ENCODE measurements at regions not wholly inside any gene's neighbourhood (a gene's known extent, or its start where the extent isn't known, plus 50 kb on each side); places are given as distances from the start of the nearest gene placed in this dataset.

DNA sequence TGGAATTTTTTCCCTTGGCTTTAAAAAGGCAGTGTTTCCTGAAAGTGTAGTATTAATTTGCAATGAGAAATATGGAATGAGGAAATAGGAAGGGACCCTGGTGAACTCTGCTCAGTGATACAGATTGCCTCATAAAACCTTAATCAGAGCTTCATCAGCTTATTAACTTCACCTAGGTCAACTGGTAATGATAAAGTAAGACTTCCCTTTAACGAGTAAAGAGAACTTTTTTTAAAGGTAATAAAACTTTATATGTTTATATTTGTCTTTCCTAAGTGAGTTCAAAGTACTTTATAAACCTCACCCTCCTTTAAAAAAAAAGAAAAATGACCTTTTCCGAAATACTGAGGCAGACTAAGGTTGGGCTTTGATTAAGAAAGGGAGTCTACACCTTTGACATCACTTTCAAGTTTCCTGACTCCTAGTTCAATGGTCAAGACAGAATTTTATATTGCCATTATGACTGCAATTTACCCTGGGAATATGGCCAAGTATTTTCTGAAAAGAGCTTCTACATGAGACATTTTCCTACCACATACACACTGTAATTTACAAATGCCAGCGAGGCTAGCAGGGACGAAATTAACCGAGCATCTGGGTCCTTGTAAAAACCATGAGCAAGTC, 706.3 kb upstream of the TENM3 start:
- no peaks in the 10 kb centered on the region for H3K36me3 ChIP-seq (ENCODE audit: insufficient read depth, low read length)
- no peak for TF ChIP-seq CTCF (IDR thresholded peaks at IDR 0.05; ENCODE audit: borderline replicate concordance, extremely low read depth, low read length, poor library complexity, severe bottlenecking)
- TF ChIP-seq EZH2 (IDR thresholded peaks at IDR 0.05; ENCODE audit: borderline replicate concordance, low read depth, low read length, severe bottlenecking) = no peak
- no peak overlapping the region for H3K9ac ChIP-seq (ENCODE audit: low read depth, low read length)
- H3K27me3 ChIP-seq (ENCODE audit: insufficient read depth, low read length, poor library complexity) = no peaks in the 10 kb centered on the region
- no peak overlapping the region for H3K4me3 ChIP-seq (ENCODE audit: low read depth in 1 of 2, low read length in 2 of 2)
- no peaks in the 10 kb centered on the region for H3K9me3 ChIP-seq (ENCODE audit: insufficient read depth, low read length, severe bottlenecking)
- no peaks in the 10 kb centered on the region for H3K4me1 ChIP-seq (ENCODE audit: insufficient read depth, low read length)
- no peaks in the 10 kb centered on the region for H4K20me1 ChIP-seq (ENCODE audit: insufficient read depth, low read length)
- no peak overlapping the region for H3K27ac ChIP-seq (ENCODE audit: low read length)
- H2AFZ ChIP-seq (ENCODE audit: low read depth, low read length) = no peak overlapping the region
- no peak overlapping the region for H3K4me2 ChIP-seq (ENCODE audit: insufficient read depth, low read length)
- H3K79me2 ChIP-seq (ENCODE audit: insufficient read depth, low read length) = no peaks in the 10 kb centered on the region
- ATAC-seq (ENCODE audit: insufficient read depth, low read depth) (no peak), DNase-seq (no peak)

DNA sequence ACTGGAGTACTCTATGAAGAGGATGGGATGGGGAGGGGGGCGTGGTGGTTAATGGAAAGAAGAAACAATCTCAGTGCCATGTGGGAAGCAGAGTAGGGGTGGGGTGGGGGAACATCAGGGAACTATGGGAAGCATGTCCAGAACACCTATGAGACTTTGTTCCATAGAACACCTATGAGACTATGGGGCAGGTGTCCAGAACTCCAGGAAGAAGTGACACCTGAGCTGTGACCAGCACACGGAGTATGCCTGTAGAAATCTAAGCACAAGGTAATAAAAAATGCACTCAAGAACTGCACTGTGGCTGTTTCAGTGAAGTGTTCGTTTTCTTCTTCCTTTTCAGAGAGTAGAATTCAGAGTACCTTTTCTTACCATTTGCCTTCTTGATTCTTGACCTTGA, 704.8 kb upstream of the TENM3 start:
- H4K20me1 ChIP-seq (ENCODE audit: insufficient read depth, low read length) = no peaks in the 10 kb centered on the region
- no peaks in the 10 kb centered on the region for H3K79me2 ChIP-seq (ENCODE audit: insufficient read depth, low read length)
- no peak overlapping the region for H3K9ac ChIP-seq (ENCODE audit: low read depth, low read length)
- ATAC-seq (ENCODE audit: insufficient read depth, low read depth) (no peak), DNase-seq (no peak)
- no peak overlapping the region for H3K27ac ChIP-seq (ENCODE audit: low read length)
- no peaks in the 10 kb centered on the region for H3K4me1 ChIP-seq (ENCODE audit: insufficient read depth, low read length)
- no peak overlapping the region for H3K4me3 ChIP-seq (ENCODE audit: low read depth in 1 of 2, low read length in 2 of 2)
- no peaks in the 10 kb centered on the region for H3K36me3 ChIP-seq (ENCODE audit: insufficient read depth, low read length)
- H3K4me2 ChIP-seq (ENCODE audit: insufficient read depth, low read length) = no peak overlapping the region
- H3K27me3 ChIP-seq (ENCODE audit: insufficient read depth, low read length, poor library complexity) = no peaks in the 10 kb centered on the region
- no peaks in the 10 kb centered on the region for H3K9me3 ChIP-seq (ENCODE audit: insufficient read depth, low read length, severe bottlenecking)
- no peak for TF ChIP-seq EZH2 (IDR thresholded peaks at IDR 0.05; ENCODE audit: borderline replicate concordance, low read depth, low read length, severe bottlenecking)
- no peak for TF ChIP-seq CTCF (IDR thresholded peaks at IDR 0.05; ENCODE audit: borderline replicate concordance, extremely low read depth, low read length, poor library complexity, severe bottlenecking)
- H2AFZ ChIP-seq (ENCODE audit: low read depth, low read length) = no peak overlapping the region

DNA sequence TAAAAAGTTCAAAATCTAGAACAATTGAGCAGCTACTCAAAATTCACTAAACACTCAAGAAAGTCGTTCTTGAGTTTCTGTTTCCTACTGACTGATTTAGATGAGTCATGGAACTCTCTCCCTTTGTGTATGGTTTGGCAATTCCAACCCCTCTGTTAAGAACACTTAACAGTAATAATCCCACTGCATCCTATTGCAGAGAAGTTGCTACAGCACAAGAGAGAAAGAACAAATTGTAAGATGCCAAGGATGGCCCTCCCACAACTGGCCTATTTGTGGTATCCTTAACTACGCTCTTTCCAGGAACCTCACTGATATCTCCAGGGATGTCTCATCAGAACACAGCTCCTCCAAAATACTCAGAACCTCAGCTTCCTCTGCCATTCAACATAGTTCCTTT, 701.8 kb upstream of the TENM3 start:
- no peaks in the 10 kb centered on the region for H3K79me2 ChIP-seq (ENCODE audit: insufficient read depth, low read length)
- no peak overlapping the region for H3K4me3 ChIP-seq (ENCODE audit: low read depth in 1 of 2, low read length in 2 of 2)
- TF ChIP-seq EZH2 (IDR thresholded peaks at IDR 0.05; ENCODE audit: borderline replicate concordance, low read depth, low read length, severe bottlenecking) = no peak
- TF ChIP-seq CTCF (IDR thresholded peaks at IDR 0.05; ENCODE audit: borderline replicate concordance, extremely low read depth, low read length, poor library complexity, severe bottlenecking) = no peak
- H3K9ac ChIP-seq (ENCODE audit: low read depth, low read length) = no peak overlapping the region
- no peak overlapping the region for H3K4me2 ChIP-seq (ENCODE audit: insufficient read depth, low read length)
- H4K20me1 ChIP-seq (ENCODE audit: insufficient read depth, low read length) = no peaks in the 10 kb centered on the region
- no peak overlapping the region for H2AFZ ChIP-seq (ENCODE audit: low read depth, low read length)
- no peak for DNase-seq
- H3K27me3 ChIP-seq (ENCODE audit: insufficient read depth, low read length, poor library complexity) = no peaks in the 10 kb centered on the region
- ATAC-seq (ENCODE audit: insufficient read depth, low read depth) = no peak
- H3K27ac ChIP-seq (ENCODE audit: low read length) = no peak overlapping the region
- no peaks in the 10 kb centered on the region for H3K4me1 ChIP-seq (ENCODE audit: insufficient read depth, low read length)
- H3K36me3 ChIP-seq (ENCODE audit: insufficient read depth, low read length) = no peaks in the 10 kb centered on the region
- H3K9me3 ChIP-seq (ENCODE audit: insufficient read depth, low read length, severe bottlenecking) = peaks cover 3% of the 10 kb centered on the region
